Hematopoietic multipotent progenitor cell treated with erythropoietin and hydrocortisone succinate and interleukin-3 and kit ligand, for 8 days (in vitro differentiated cells): ENCODE measurements at regions not wholly inside any gene's neighbourhood (a gene's known extent, or its start where the extent isn't known, plus 50 kb on each side); places are given as distances from the start of the nearest gene placed in this dataset.

Experiments used
- DNase-seq: peaks from one replicate; pipeline ENCODE4 v3.0.0-alpha.2; 2015

DNA sequence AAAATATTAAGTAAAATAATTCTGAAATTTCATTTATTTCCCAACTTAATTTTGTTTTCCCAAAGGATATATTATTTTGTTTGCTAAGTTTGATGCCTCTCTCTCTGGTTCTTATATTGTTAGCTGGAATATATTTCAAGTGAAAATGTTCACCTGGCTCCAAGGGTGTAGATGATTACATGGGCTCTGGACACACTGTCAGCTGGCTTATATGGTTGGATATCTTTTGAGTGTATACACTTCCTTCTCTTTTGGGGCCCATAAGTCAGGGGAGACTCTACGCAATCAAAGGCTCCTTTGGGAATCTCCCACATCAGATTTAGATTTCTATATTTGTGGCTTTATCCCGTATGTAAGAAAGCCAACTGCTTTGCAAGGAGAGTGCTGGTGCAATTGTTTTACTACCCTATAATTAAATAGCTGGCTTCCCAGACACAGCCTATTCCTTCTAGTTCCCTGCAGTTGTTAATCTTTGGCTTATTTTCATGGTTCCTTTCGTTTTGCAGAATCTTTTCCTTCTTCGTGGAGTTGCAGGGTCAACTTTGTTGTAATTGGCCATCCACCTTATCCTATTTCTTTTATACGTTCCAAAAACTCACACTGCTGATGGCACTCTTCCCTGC, 225.7 kb downstream of the DPH6 start:
- DNase-seq: no peak

DNA sequence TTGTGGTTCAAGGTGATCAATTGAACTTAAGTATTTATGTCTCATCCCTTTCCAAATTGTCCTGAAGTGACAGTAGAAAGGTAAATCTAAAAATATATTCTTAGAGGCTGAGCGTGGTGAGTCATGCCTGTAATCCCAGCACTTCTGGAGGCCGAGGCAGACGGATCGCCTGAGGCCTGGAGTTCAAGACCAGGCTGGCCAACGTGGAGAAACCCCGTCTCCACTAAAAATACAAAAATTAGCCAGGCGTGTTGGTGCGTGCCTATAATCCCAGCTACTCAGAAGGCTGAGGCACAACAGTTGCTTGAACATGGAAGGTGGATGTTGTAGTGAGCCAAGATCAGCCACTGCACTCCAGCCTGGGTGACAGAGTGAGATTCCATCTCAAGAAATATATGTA, 226.6 kb downstream of the DPH6 start:
- no peak for DNase-seq

DNA sequence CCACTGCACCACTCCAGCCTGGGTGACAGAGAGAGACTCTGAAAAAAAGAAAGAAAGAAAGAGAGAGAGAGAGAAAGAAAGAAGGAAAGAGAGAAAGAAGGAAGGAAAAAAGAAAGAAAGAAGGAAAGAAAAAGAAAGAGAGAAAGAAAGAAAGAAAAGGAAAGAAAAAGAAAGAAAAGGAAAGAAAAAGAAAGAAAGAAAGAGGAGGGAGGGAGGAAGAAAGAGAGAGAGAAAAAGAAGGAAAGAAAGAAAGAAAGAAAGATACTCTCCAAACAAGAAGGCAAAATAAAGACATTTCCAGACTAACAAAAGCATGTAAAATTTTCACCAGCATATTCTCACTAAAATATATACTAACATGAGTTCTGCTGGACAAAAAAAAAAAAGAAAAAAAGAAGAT, 228.7 kb downstream of the DPH6 start:
- no peak for DNase-seq

- no peak for DNase-seq
Observed at GRCh38 chr15:35312344-35312743, 227.2 kb upstream of the NANOGP8 start.

- no peak for DNase-seq
Observed at GRCh38 chr15:35311615-35312014, 226.5 kb upstream of the NANOGP8 start.

- no peak for DNase-seq
Observed at GRCh38 chr15:35309886-35310285, 224.8 kb upstream of the NANOGP8 start.

DNA sequence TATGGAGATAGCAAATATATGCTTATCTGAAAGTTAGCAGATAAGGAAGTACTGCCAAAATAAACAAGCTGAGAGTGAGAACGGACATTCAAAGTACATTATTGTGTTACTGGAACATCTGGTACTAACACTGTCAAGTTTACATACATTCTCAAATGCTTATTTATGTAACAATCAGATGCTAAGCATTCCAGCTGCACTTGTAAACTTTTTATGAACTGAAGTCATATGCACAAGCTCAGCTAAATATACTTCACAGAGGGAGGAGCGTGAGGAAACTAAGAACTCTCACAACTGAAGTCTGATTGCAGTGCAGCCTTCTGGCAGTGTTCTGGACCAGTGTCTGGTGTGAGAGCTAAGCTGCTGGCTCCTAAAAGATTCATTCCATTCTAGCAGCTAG, 223.7 kb upstream of the NANOGP8 start:
- DNase-seq: no peak

- DNase-seq: no peak
Observed at GRCh38 chr15:35307676-35308075, 222.6 kb upstream of the NANOGP8 start.

- no peak for DNase-seq
Observed at GRCh38 chr15:35307026-35307425, 221.9 kb upstream of the NANOGP8 start.

- no peak for DNase-seq
Observed at GRCh38 chr15:35306361-35306981, 221.4 kb upstream of the NANOGP8 start.

GRCh38 chr15:35305946-35306345, 220.9 kb upstream of the NANOGP8 start:
- DNase-seq: no peak

GRCh38 chr15:35305031-35305550, 220.0 kb upstream of the NANOGP8 start:
- no peak for DNase-seq

GRCh38 chr15:35304389-35304788, 219.3 kb upstream of the NANOGP8 start:
- no peak for DNase-seq

- DNase-seq: no peak
Observed at GRCh38 chr15:35302334-35302733, 217.2 kb upstream of the NANOGP8 start.

GRCh38 chr15:35301088-35301487, 216.0 kb upstream of the NANOGP8 start:
- no peak for DNase-seq

GRCh38 chr15:35299059-35299735, 214.1 kb upstream of the NANOGP8 start:
- no peak for DNase-seq

DNA sequence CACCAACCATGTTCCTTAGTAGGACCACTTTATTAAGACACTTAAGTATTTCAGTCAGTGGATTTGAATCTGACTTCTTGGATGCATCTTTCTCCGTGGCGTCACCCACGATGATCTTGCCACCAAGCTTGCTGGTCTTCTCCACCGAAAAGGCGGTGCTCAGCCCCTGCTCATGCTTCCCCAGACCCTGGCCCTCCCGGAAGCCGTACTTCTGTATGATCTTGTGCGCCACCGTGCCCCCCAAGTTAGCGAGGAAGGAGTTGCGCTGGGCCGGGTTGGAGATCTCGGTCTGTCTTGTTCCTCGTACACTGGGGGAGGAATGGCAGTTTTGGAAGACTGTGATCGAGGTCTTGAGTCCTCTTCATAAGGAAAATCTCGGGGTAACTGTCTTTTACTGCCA, 213.4 kb upstream of the NANOGP8 start:
- DNase-seq: no peak

DNA sequence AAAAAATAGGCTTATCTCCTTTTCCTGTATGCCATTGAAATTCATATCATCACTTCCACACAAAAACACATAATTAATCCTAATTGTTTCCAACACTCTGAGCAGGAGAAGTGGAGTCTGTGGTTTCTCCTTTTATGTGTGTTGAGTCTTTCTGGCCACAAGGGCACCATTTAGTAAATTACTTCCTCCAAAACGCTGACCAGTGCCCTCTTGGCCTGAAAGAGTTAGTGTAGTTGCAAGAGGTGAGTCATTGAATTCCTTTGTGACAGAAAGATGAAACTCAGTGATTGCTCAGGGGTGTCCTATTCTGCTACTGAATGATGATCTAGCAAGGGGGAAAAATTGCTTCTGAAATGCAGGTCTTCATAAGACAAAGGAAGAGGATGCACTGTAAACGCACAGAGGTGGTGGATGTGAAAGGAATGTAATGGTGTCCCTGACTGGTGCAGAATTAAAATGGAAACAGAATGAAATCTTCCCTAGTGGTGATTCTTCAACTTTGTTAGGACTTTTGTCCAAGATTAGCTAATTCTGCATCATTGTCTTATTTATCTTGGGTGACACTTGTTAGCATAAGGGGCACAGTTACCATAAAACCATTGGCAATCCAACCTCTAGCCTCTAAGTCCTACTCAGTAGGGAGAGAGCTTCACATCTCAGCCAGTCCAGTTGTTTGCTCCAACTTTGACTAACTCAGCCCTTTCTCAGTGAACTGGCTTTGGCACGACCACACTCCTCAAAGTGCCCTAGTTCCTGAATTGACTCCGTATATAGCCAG, 208.4 kb upstream of the NANOGP8 start:
- DNase-seq: peak; percentile 3

- DNase-seq: no peak
Observed at GRCh38 chr15:35290301-35290721, 205.2 kb upstream of the NANOGP8 start.

- DNase-seq: peak; percentile 48
Observed at GRCh38 chr15:35289024-35289617, 204.0 kb upstream of the NANOGP8 start.

DNA sequence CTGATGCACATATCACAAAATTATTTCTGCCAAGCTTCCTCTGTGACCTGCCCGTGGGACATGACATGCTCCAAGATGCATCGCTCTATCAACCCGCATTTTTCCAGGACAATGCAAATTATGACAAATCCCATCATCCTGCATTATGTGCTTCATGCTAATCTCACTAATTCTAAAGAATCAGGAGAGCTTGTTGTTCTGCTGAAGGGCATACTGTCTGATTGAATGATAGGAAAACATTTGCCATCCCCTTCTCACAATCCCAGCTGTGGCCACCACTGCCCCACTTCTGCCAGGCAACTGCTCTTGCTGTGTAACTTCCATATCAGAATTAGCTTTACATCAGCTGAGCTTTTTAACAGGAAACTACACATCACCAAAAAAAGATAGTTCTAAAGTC, 203.5 kb upstream of the NANOGP8 start:
- no peak for DNase-seq

DNA sequence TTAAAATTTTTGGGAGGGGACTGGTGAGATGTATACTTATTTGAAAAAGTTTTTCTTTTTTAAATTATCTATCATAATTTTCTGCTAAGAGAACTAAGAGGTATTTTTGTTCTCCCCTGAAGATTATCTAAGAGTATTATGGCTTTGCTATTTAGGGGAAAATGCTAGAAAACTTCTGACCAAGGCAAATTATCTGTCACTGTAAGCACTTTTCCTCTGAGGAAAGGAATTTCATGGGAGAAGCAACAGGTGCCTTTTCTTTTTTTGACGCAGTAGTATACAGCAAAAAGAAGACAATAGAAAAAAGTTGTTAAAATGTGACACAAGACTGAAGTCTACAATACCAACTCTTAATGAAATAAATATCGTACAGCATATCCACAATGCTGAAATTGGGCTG, 201.6 kb upstream of the NANOGP8 start:
- no peak for DNase-seq

DNA sequence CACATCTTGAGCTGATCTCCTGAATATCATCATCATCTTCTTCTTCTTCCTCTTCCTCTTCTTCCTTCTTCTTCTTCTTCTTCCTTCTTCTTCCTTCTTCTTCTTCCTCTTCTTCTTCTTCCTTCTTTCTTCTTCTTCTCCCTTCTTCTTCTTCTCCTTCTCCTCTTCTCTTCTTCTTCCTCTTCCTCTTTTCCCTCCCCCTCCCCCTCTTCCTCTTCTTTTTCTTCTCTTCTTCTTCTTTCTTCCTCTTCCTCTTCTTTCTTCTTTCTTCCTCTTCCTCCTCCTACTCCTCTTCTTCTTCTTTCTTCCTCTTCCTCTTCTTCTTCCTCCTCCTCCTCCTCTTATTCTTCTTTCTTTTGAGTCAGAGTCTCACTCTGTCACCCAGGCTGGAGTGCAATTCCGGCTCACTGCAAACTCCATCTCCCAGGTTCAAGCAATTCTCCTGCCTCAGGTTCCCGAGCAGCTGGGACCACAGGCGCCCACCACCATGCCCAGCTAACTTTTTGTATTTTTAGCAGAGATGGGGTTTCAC, 197.9 kb upstream of the NANOGP8 start:
- DNase-seq: no peak
